Mucosa of rectum (tissue), 2 donors: ENCODE measurements at regions not wholly inside any gene's neighbourhood (a gene's known extent, or its start where the extent isn't known, plus 50 kb on each side); places are given as distances from the start of the nearest gene placed in this dataset.
"Not testable (repeated sequence)": the region's sequence is repeated elsewhere in the genome, so short reads cannot be mapped to it uniquely, and the experiment has no call there.

Source experiments
- H3K27ac ChIP-seq, 2 donors: one replicate each; pipeline ENCODE4 v1.7.0; 2013; ENCODE audit warnings: inconsistent platforms in 2 of 2, low read depth in 2 of 2, low read length in 2 of 2
- H3K27me3 ChIP-seq, 2 donors: one replicate each; pipeline ENCODE4 v1.7.0; 2013; ENCODE audit warnings: low read length in 2 of 2; ENCODE audit not compliant: control insufficient read depth in 2 of 2, insufficient read depth in 2 of 2
- H3K36me3 ChIP-seq, 2 donors: one replicate each; pipeline ENCODE4 v1.7.0; 2013; ENCODE audit warnings: low read length in 2 of 2; ENCODE audit not compliant: control insufficient read depth in 2 of 2, insufficient read depth in 2 of 2
- H3K4me1 ChIP-seq, 2 donors: one replicate each; pipeline ENCODE4 v1.7.0; 2013; ENCODE audit warnings: low read length in 2 of 2, mild to moderate bottlenecking in 1 of 2; ENCODE audit not compliant: control insufficient read depth in 2 of 2, insufficient read depth in 2 of 2
- H3K4me3 ChIP-seq, 2 donors: one replicate each; pipeline ENCODE4 v1.7.0; 2013; ENCODE audit warnings: low read length in 2 of 2
- H3K9ac ChIP-seq, 2 donors: one replicate each; pipeline ENCODE4 v1.7.0; 2013; ENCODE audit warnings: low read length in 2 of 2, low read depth in 1 of 2, mild to moderate bottlenecking in 1 of 2
- H3K9me3 ChIP-seq, 2 donors: one replicate each; pipeline ENCODE4 v1.7.0; 2013; ENCODE audit warnings: low read length in 2 of 2; ENCODE audit not compliant: control insufficient read depth in 2 of 2
- donor health status: healthy.
- donor health status: Normal muscosa, but diverticular disease.

GRCh38 chr1:185463433-185463832 is 146.4 kb upstream of the IVNS1ABP start:
- H3K4me1 ChIP-seq, result no peaks in the 10 kb centered on the region
- no peaks in the 10 kb centered on the region for H3K27me3 ChIP-seq
- H3K4me3 ChIP-seq, result no peak overlapping the region
- H3K9ac ChIP-seq, result no peak overlapping the region
- no peaks in the 10 kb centered on the region for H3K9me3 ChIP-seq
- no peaks in the 10 kb centered on the region for H3K36me3 ChIP-seq
- H3K27ac ChIP-seq, result no peak overlapping the region

DNA sequence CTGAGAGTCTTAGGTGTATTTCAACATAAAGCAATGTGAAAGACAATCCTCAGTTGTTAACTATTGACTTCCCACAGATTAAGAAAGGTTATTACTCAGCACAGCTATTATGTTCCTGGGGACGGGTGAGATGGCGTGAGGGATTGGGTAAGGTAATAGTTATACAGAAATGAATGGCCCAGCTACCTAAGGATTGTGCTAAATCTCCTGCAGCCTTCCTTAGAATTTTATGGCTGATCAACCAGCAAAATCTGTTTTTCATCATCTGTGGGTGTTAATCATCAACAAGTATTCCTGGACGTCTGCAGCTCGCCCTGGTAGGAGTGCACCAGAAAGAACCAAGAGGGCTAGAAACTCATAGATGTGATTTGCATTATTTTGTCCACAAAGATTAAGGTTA is 146.0 kb upstream of the IVNS1ABP start:
- Histone ChIP-seq H3K4me1 (no peaks in the 10 kb centered on the region), H3K9ac (no peak overlapping the region), H3K27ac (no peak overlapping the region), H3K4me3 (no peak overlapping the region), H3K36me3 (no peaks in the 10 kb centered on the region), H3K27me3 (no peaks in the 10 kb centered on the region), H3K9me3 (no peaks in the 10 kb centered on the region)

- H3K27me3 ChIP-seq, H3K9ac ChIP-seq, H3K27ac ChIP-seq, H3K9me3 ChIP-seq, H3K4me3 ChIP-seq, H3K36me3 ChIP-seq, H3K4me1 ChIP-seq: not testable (repeated sequence)
Measured at GRCh38 chr1:185460723-185461122, 143.7 kb upstream of the IVNS1ABP start.

DNA sequence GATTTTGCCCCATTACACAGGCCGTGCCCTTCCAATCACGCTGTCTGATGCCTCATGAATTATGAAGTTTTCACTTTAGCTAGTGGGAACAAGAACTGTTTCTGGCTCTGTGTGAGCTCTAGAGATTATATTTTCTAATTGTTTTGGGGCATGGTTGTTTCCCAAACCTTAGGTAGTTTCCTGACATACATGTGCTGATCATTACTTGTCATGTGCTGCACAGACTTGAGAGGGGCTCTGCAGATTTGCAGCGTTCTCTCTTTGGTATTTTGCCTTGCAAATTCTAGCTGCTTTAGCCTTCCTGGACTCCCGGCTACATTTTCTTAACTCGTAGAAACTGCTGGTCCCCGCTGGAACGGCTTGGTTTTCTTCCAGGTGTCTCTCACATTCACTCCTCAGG is 142.1 kb upstream of the IVNS1ABP start:
- Histone ChIP-seq H3K9me3 (no peaks in the 10 kb centered on the region), H3K4me3 (no peak overlapping the region), H3K36me3 (no peaks in the 10 kb centered on the region), H3K27ac (no peak overlapping the region), H3K27me3 (no peaks in the 10 kb centered on the region), H3K4me1 (no peaks in the 10 kb centered on the region), H3K9ac (no peak overlapping the region)

GRCh38 chr1:185458670-185459069 is 141.6 kb upstream of the IVNS1ABP start:
- Histone ChIP-seq H3K4me1 (no peaks in the 10 kb centered on the region), H3K27me3 (no peaks in the 10 kb centered on the region), H3K9me3 (no peaks in the 10 kb centered on the region), H3K9ac (no peak overlapping the region), H3K4me3 (no peak overlapping the region), H3K36me3 (no peaks in the 10 kb centered on the region), H3K27ac (no peak overlapping the region)

GRCh38 chr1:185453496-185454192 is 136.6 kb upstream of the IVNS1ABP start:
- H3K27ac ChIP-seq, result no peak overlapping the region
- no peaks in the 10 kb centered on the region for H3K27me3 ChIP-seq
- no peak overlapping the region for H3K9ac ChIP-seq
- no peak overlapping the region for H3K4me3 ChIP-seq
- no peaks in the 10 kb centered on the region for H3K9me3 ChIP-seq
- no peaks in the 10 kb centered on the region for H3K36me3 ChIP-seq
- peaks cover 0 to 14% of the 10 kb centered on the region in 2 donors for H3K4me1 ChIP-seq

GRCh38 chr1:185450917-185451316 is 133.9 kb upstream of the IVNS1ABP start:
- no peak overlapping the region for H3K4me3 ChIP-seq

DNA sequence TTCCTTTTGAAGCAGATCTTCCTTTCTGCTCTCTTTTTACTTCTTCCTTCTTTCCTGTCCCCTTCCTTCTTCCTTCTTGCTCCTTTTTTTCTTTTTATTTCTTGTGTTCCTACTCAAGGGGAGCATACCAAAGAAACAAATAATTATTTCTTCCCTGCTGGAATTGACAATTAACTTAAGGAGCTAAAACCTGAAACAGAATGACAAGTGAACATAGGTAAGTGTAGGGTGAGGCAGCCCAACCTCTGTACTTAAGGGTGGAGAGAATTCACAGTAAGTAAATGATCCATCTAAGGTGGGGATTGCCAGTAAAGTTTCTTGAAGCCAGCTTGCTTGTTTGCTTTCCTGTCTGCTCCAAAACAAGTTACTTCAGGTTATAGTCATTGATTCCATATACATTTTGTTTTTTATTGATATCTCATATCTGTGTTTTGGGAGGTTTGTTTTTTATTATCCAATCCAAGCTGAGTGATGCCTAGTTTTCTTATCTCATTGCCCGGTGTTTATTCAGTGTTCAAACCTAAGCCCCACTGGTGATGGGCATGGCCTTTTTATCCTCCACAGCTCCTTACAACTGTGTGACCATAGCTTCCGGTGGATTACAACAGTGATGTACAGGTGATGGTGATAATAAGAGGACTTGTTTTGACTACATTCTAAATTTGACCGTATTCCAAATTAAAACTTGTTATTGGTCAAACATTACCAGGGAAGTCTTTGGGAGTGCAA is 133.2 kb upstream of the IVNS1ABP start:
- H3K36me3 ChIP-seq, result no peaks in the 10 kb centered on the region
- H3K4me1 ChIP-seq, result peaks cover 0 to 14% of the 10 kb centered on the region in 2 donors
- peak overlapping the region in 1 of 2 donors; percentile 28 for H3K4me3 ChIP-seq
- H3K9me3 ChIP-seq, result no peaks in the 10 kb centered on the region
- H3K9ac ChIP-seq, result no peak overlapping the region
- H3K27ac ChIP-seq, result peak overlapping the region; percentile 69 to 83
- no peaks in the 10 kb centered on the region for H3K27me3 ChIP-seq

More at GRCh38 chr1:185450917-185451316, 133.9 kb upstream of the IVNS1ABP start:
- Histone ChIP-seq H3K4me1 (peaks cover 0 to 14% of the 10 kb centered on the region in 2 donors), H3K36me3 (no peaks in the 10 kb centered on the region), H3K27me3 (no peaks in the 10 kb centered on the region), H3K27ac (peak overlapping the region; percentile 52 to 69), H3K9me3 (no peaks in the 10 kb centered on the region), H3K9ac (no peak overlapping the region)

DNA sequence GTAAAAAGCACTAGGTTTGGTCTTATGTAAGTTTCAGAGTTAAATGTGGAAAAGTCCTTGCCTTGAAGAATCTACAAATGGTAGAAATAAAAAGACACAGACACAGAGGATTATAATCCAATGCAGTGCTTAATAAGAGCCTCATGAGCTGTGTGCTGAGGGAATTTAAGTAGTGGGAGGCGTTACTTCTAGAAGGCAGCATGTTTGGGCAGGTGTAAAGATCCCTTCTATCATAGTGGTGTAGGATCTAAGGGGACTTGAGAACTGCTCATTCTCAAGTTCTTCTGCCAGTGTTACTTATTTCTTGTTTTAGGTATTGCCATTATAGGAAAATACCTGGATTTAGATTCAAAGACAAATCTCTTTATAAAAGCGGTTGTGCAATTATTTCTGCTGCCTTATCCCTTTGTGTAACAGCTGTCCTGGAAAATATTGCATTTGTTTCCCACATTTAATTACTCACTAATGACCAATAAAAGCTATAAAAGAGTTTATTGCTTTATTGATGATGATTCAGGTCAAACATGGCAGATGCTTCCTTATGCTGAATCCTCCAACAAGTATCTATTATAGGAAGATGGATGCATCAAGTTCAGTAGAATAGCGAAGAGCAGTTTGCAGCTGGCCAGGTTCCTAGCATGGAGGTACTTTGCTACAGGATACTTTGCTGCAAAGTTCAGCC is 132.5 kb upstream of the IVNS1ABP start:
- Histone ChIP-seq H3K36me3 (no peaks in the 10 kb centered on the region), H3K27ac (peak overlapping the region; percentile 69 to 83), H3K9me3 (no peaks in the 10 kb centered on the region), H3K27me3 (no peaks in the 10 kb centered on the region), H3K4me1 (peaks cover 0 to 14% of the 10 kb centered on the region in 2 donors), H3K9ac (no peak overlapping the region), H3K4me3 (peak overlapping the region in 1 of 2 donors; percentile 28)

- no peaks in the 10 kb centered on the region for H3K9me3 ChIP-seq
- no peak overlapping the region for H3K4me3 ChIP-seq
- H3K36me3 ChIP-seq, result no peaks in the 10 kb centered on the region
- H3K27ac ChIP-seq, result peak overlapping the region; percentile 35 to 42
- H3K27me3 ChIP-seq, result no peaks in the 10 kb centered on the region
- peaks cover 0 to 14% of the 10 kb centered on the region in 2 donors for H3K4me1 ChIP-seq
- no peak overlapping the region for H3K9ac ChIP-seq
Measured at GRCh38 chr1:185448591-185449186, 131.6 kb upstream of the IVNS1ABP start.
